A673 (cell line): ENCODE measurements at regions not wholly inside any gene's neighbourhood (a gene's known extent, or its start where the extent isn't known, plus 50 kb on each side); places are given as distances from the start of the nearest gene placed in this dataset.

Experiments used
- BruUV-seq: library from RNA; stranded (reverse); fragments of 400-500 nt; replicated peaks from 2 replicates; lab custom pipeline; 2021; lab: Mats Ljungman, UMichigan
- CTCF ChIA-PET: fragments of 300-600 bp; sonication (Branson Sonifier 250); formaldehyde crosslinking; loops from one replicate; lab custom pipeline; 2022; ENCODE audit warnings: antibody characterized with exemption; lab: Charles Lee
- POLR2A ChIA-PET: fragments of 300-600 bp; sonication (Branson Sonifier 250); formaldehyde crosslinking; loops from one replicate; lab custom pipeline; 2022; ENCODE audit warnings: antibody characterized with exemption; ENCODE audit not compliant: low non-redundant PET; lab: Charles Lee
- DNase-seq: peaks from one replicate; pipeline ENCODE4 v3.0.0-alpha.2; 2015; ENCODE audit warnings: low spot score
- H3K27ac ChIP-seq: fragments of 200-600 bp; sonication (generic); 2 replicates; pipeline ENCODE4 v1.5.1; 2016; ENCODE audit warnings: mixed run types, low read depth, mild to moderate bottlenecking, mixed read lengths, antibody characterized with exemption, low read length; ENCODE audit not compliant: poor library complexity, severe bottlenecking
- H3K27me3 ChIP-seq: fragments of 200-600 bp; sonication (generic); replicated peaks from 2 replicates; pipeline ENCODE4 v1.6.1; 2017; ENCODE audit warnings: mixed run types, low read depth, mild to moderate bottlenecking, mixed read lengths, antibody characterized with exemption, low read length; ENCODE audit not compliant: insufficient read depth, poor library complexity
- H3K36me3 ChIP-seq: fragments of 200-600 bp; sonication (generic); 2 replicates; pipeline ENCODE4 v1.6.1; 2016; ENCODE audit warnings: mixed run types, mild to moderate bottlenecking, mixed read lengths, antibody characterized with exemption, low read length; ENCODE audit not compliant: insufficient read depth, poor library complexity, severe bottlenecking
- H3K4me1 ChIP-seq: fragments of 200-600 bp; sonication (generic); 2 replicates; pipeline ENCODE4 v1.6.1; 2017; ENCODE audit warnings: mixed run types, mild to moderate bottlenecking, mixed read lengths, antibody characterized with exemption, low read length; ENCODE audit not compliant: insufficient read depth, poor library complexity, severe bottlenecking
- H3K4me3 ChIP-seq: fragments of 200-600 bp; sonication (generic); 2 replicates; pipeline ENCODE4 v1.5.1; 2016; ENCODE audit warnings: low read depth, mixed run types, mild to moderate bottlenecking, mixed read lengths, low read length; ENCODE audit not compliant: poor library complexity, severe bottlenecking
- H3K9me3 ChIP-seq: fragments of 200-600 bp; sonication (generic); 2 replicates; pipeline ENCODE4 v1.6.1; 2016; ENCODE audit warnings: mixed run types, low read depth, mild to moderate bottlenecking, mixed read lengths, antibody characterized with exemption, low read length; ENCODE audit not compliant: poor library complexity, severe bottlenecking
- EZH2 ChIP-seq: fragments of 200-600 bp; sonication (generic); IDR thresholded peaks from 2 replicates; pipeline ENCODE4 v1.6.1; 2017; ENCODE audit warnings: borderline replicate concordance, low read depth, mild to moderate bottlenecking, mixed read lengths, antibody characterized with exemption, low read length; ENCODE audit not compliant: poor library complexity, severe bottlenecking
- intact Hi-C: fragments of 100-400 bp; cut with micrococcal nuclease; formaldehyde crosslinking; loops from one replicate; pipeline ENCODE4 v1.10.0; 2022; ENCODE audit not compliant: unreplicated experiment
- TF ChIP-seq, protein P1 (sequence below): fragments of 300-800, 200-600 bp; sonication (generic); conservative IDR thresholded peaks from 2 replicates; pipeline ENCODE4 v1.5.1; 2017; ENCODE audit warnings: low read depth, mild to moderate bottlenecking, antibody characterized with exemption, low read length, moderate library complexity, mixed read lengths

- BruUV-seq = no TSS peak
- Histone ChIP-seq H3K9me3 (no peaks in the 10 kb centered on the region), H3K4me1 (no peaks in the 10 kb centered on the region), H3K4me3 (no peak overlapping the region), H3K27ac (no peak overlapping the region), H3K36me3 (no peaks in the 10 kb centered on the region), H3K27me3 (no peaks in the 10 kb centered on the region)
- no peak for TF ChIP-seq EZH2
- TF ChIP-seq, protein P1, sequence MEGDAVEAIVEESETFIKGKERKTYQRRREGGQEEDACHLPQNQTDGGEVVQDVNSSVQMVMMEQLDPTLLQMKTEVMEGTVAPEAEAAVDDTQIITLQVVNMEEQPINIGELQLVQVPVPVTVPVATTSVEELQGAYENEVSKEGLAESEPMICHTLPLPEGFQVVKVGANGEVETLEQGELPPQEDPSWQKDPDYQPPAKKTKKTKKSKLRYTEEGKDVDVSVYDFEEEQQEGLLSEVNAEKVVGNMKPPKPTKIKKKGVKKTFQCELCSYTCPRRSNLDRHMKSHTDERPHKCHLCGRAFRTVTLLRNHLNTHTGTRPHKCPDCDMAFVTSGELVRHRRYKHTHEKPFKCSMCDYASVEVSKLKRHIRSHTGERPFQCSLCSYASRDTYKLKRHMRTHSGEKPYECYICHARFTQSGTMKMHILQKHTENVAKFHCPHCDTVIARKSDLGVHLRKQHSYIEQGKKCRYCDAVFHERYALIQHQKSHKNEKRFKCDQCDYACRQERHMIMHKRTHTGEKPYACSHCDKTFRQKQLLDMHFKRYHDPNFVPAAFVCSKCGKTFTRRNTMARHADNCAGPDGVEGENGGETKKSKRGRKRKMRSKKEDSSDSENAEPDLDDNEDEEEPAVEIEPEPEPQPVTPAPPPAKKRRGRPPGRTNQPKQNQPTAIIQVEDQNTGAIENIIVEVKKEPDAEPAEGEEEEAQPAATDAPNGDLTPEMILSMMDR = no peak
- POLR2A ChIA-PET = no interaction called here
- intact Hi-C loops = no loop called here
- DNase-seq = no peak
- CTCF ChIA-PET = no interaction called here
Observed at GRCh38 chr14:100663761-100664052, 63.0 kb upstream of the DLK1 start.

DNA sequence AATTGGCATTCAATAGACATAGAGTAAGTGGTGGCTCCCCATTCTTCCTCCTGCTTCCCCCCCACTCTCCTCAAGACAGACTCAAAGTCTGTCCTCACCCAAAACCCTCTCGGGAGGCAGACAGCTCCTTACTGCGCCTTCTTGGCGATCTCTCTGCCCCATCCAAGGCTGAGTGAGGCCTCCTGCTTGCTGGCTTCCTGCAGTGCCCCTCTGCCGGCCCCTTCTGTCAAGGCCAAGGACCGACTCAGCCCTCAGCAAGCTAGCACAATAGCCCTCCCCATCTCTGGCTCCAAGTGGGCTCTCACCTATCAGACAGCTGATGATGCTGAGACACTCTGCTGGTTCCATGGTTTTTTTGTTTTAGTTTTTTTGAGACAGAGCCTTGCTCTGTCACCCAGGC, 62.5 kb upstream of the DLK1 start:
- ChIA-PET CTCF (no interaction called here), POLR2A (no interaction called here)
- Histone ChIP-seq H3K27me3 (no peaks in the 10 kb centered on the region), H3K9me3 (no peaks in the 10 kb centered on the region), H3K4me3 (no peak overlapping the region), H3K36me3 (no peaks in the 10 kb centered on the region), H3K27ac (no peak overlapping the region), H3K4me1 (no peaks in the 10 kb centered on the region)
- BruUV-seq = no TSS peak
- no peak for DNase-seq
- no peak for TF ChIP-seq EZH2
- TF ChIP-seq, protein P1 = no peak
- intact Hi-C loops = no loop called here

GRCh38 chr14:100664841-100665510, 61.7 kb upstream of the DLK1 start:
- CTCF ChIA-PET = no interaction called here
- intact Hi-C loops = no loop called here
- H3K9me3 ChIP-seq = no peaks in the 10 kb centered on the region

More at GRCh38 chr14:100664841-100665510, 61.7 kb upstream of the DLK1 start:
- no peak overlapping the region for H3K4me3 ChIP-seq
- H3K27me3 ChIP-seq = no peaks in the 10 kb centered on the region
- no peaks in the 10 kb centered on the region for H3K4me1 ChIP-seq
- H3K36me3 ChIP-seq = no peaks in the 10 kb centered on the region
- POLR2A ChIA-PET = no interaction called here
- H3K27ac ChIP-seq = no peak overlapping the region
- no peak for DNase-seq
- TF ChIP-seq, protein P1 = no peak
- no peak for TF ChIP-seq EZH2
- no TSS peak for BruUV-seq
